ENCODE measurements at regions not wholly inside any gene's neighbourhood (a gene's known extent, or its start where the extent isn't known, plus 50 kb on each side); places are given as distances from the start of the nearest gene placed in this dataset.

- WGBS (ENCODE audit: insufficient coverage): 78% methylated on average over 5 of the region's 5 CpGs
- Histone ChIP-seq H3K27ac (ENCODE audit: low read length) (no peak overlapping the region), H3K36me3 (ENCODE audit: control insufficient read depth, insufficient read depth, low read length) (no peaks in the 10 kb centered on the region), H3K27me3 (ENCODE audit: control insufficient read depth, insufficient read depth, low read length) (no peaks in the 10 kb centered on the region), H3K4me1 (ENCODE audit: control insufficient read depth, insufficient read depth, low read length) (peaks cover 22% of the 10 kb centered on the region), H3K4me3 (ENCODE audit: low read length) (no peak overlapping the region), H3K9me3 (ENCODE audit: control insufficient read depth, insufficient read depth, low read length) (no peaks in the 10 kb centered on the region)
- TF ChIP-seq CTCF (IDR thresholded peaks at IDR 0.05): no peak
- intact Hi-C loops (cut with micrococcal nuclease): no loop called here
- H3K36me3 Mint-ChIP-seq: no peaks in the 10 kb centered on the region
- H3K27ac Mint-ChIP-seq: no peak overlapping the region
- H3K4me1 Mint-ChIP-seq: peaks cover 0 to 4% of the 10 kb centered on the region in 2 donors
- no peak for ATAC-seq
- no peaks in the 10 kb centered on the region for H3K27me3 Mint-ChIP-seq (ENCODE audit: low read depth in 2 of 2)
- no peak for DNase-seq
- H3K9me3 Mint-ChIP-seq: no peaks in the 10 kb centered on the region
- no peak overlapping the region for H3K4me3 Mint-ChIP-seq
These were observed 57.6 kb upstream of the MEDAG start for GRCh38 chr13:30848332-30849027.

GRCh38 chr13:30849611-30850010 lies 56.5 kb upstream of the MEDAG start:
- H3K9me3 ChIP-seq (ENCODE audit: control insufficient read depth, insufficient read depth, low read length): no peaks in the 10 kb centered on the region
- H3K4me3 Mint-ChIP-seq: no peak overlapping the region
- ATAC-seq: no peak
- peaks cover 0 to 4% of the 10 kb centered on the region in 2 donors for H3K4me1 Mint-ChIP-seq
- no peaks in the 10 kb centered on the region for H3K27me3 Mint-ChIP-seq (ENCODE audit: low read depth in 2 of 2)
- H3K27me3 ChIP-seq (ENCODE audit: control insufficient read depth, insufficient read depth, low read length): no peaks in the 10 kb centered on the region
- no peak overlapping the region for H3K27ac ChIP-seq (ENCODE audit: low read length)
- TF ChIP-seq CTCF (IDR thresholded peaks at IDR 0.05): no peak
- no peak for DNase-seq
- 84% methylated on average over 4 of the region's 4 CpGs for WGBS (ENCODE audit: insufficient coverage)
- peaks cover 17% of the 10 kb centered on the region for H3K4me1 ChIP-seq (ENCODE audit: control insufficient read depth, insufficient read depth, low read length)
- H3K36me3 Mint-ChIP-seq: no peaks in the 10 kb centered on the region
- H3K27ac Mint-ChIP-seq: no peak overlapping the region
- H3K36me3 ChIP-seq (ENCODE audit: control insufficient read depth, insufficient read depth, low read length): no peaks in the 10 kb centered on the region
- no peaks in the 10 kb centered on the region for H3K9me3 Mint-ChIP-seq
- intact Hi-C loops (cut with micrococcal nuclease): no loop called here
- no peak overlapping the region for H3K4me3 ChIP-seq (ENCODE audit: low read length)

- H3K36me3 Mint-ChIP-seq: no peaks in the 10 kb centered on the region
- no peak for TF ChIP-seq CTCF (IDR thresholded peaks at IDR 0.05)
- H3K36me3 ChIP-seq (ENCODE audit: control insufficient read depth, insufficient read depth, low read length): no peaks in the 10 kb centered on the region
These were observed 55.7 kb upstream of the MEDAG start for GRCh38 chr13:30850204-30850866.

GRCh38 chr13:30850867-30851211 lies 55.2 kb upstream of the MEDAG start:
- Histone ChIP-seq H3K9me3 (ENCODE audit: control insufficient read depth, insufficient read depth, low read length) (no peaks in the 10 kb centered on the region), H3K27me3 (ENCODE audit: control insufficient read depth, insufficient read depth, low read length) (no peaks in the 10 kb centered on the region), H3K36me3 (ENCODE audit: control insufficient read depth, insufficient read depth, low read length) (no peaks in the 10 kb centered on the region), H3K27ac (ENCODE audit: low read length) (no peak overlapping the region), H3K4me1 (ENCODE audit: control insufficient read depth, insufficient read depth, low read length) (peaks cover 6% of the 10 kb centered on the region), H3K4me3 (ENCODE audit: low read length) (no peak overlapping the region)
- no peaks in the 10 kb centered on the region for H3K9me3 Mint-ChIP-seq
- no peak for DNase-seq
- intact Hi-C loops (cut with micrococcal nuclease): no loop called here
- H3K27ac Mint-ChIP-seq: no peak overlapping the region
- TF ChIP-seq CTCF (IDR thresholded peaks at IDR 0.05): no peak
- no peak overlapping the region for H3K4me3 Mint-ChIP-seq
- no peaks in the 10 kb centered on the region for H3K27me3 Mint-ChIP-seq (ENCODE audit: low read depth in 2 of 2)
- H3K4me1 Mint-ChIP-seq: no peaks in the 10 kb centered on the region
- no peak for ATAC-seq
- no peaks in the 10 kb centered on the region for H3K36me3 Mint-ChIP-seq

More at GRCh38 chr13:30850204-30850866, 55.7 kb upstream of the MEDAG start:
- H3K27ac Mint-ChIP-seq: no peak overlapping the region
- H3K4me3 Mint-ChIP-seq: no peak overlapping the region
- peaks cover 0 to 2% of the 10 kb centered on the region in 2 donors for H3K4me1 Mint-ChIP-seq
- ATAC-seq (no peak), DNase-seq (no peak)
- Histone ChIP-seq H3K9me3 (ENCODE audit: control insufficient read depth, insufficient read depth, low read length) (no peaks in the 10 kb centered on the region), H3K27ac (ENCODE audit: low read length) (no peak overlapping the region), H3K4me1 (ENCODE audit: control insufficient read depth, insufficient read depth, low read length) (peaks cover 11% of the 10 kb centered on the region), H3K27me3 (ENCODE audit: control insufficient read depth, insufficient read depth, low read length) (no peaks in the 10 kb centered on the region), H3K4me3 (ENCODE audit: low read length) (no peak overlapping the region)
- 100% methylated on average over 2 of the region's 2 CpGs for WGBS (ENCODE audit: insufficient coverage)
- H3K9me3 Mint-ChIP-seq: no peaks in the 10 kb centered on the region
- intact Hi-C loops (cut with micrococcal nuclease): no loop called here
- no peaks in the 10 kb centered on the region for H3K27me3 Mint-ChIP-seq (ENCODE audit: low read depth in 2 of 2)
